ENCODE measurements at regions not wholly inside any gene's neighbourhood (a gene's known extent, or its start where the extent isn't known, plus 50 kb on each side); places are given as distances from the start of the nearest gene placed in this dataset.

- no peak for TF ChIP-seq CTCF (conservative IDR thresholded peaks at IDR 0.05; ENCODE audit: control insufficient read depth, insufficient read depth, low read depth, low read length)
- no peak for DNase-seq (ENCODE audit: low read depth)
- no peak overlapping the region for H3K4me3 ChIP-seq (ENCODE audit: control insufficient read depth, low read depth, low read length)
Measured at GRCh38 chr1:194950584-194950983, 1657.7 kb downstream of the KCNT2 start.

GRCh38 chr1:194940336-194941030 is 1667.8 kb downstream of the KCNT2 start:
- no peak overlapping the region for H3K4me3 ChIP-seq (ENCODE audit: control insufficient read depth, low read depth, low read length)
- no peak for TF ChIP-seq CTCF (conservative IDR thresholded peaks at IDR 0.05; ENCODE audit: control insufficient read depth, insufficient read depth, low read depth, low read length)
- DNase-seq (ENCODE audit: low read depth) = no peak

GRCh38 chr1:194935864-194936263 is 1672.4 kb downstream of the KCNT2 start:
- TF ChIP-seq CTCF (conservative IDR thresholded peaks at IDR 0.05; ENCODE audit: control insufficient read depth, insufficient read depth, low read depth, low read length) = no peak
- DNase-seq (ENCODE audit: low read depth) = no peak
- no peak overlapping the region for H3K4me3 ChIP-seq (ENCODE audit: control insufficient read depth, low read depth, low read length)

- DNase-seq (ENCODE audit: low read depth) = no peak
- TF ChIP-seq CTCF (conservative IDR thresholded peaks at IDR 0.05; ENCODE audit: control insufficient read depth, insufficient read depth, low read depth, low read length) = no peak
- H3K4me3 ChIP-seq (ENCODE audit: control insufficient read depth, low read depth, low read length) = no peak overlapping the region
Measured at GRCh38 chr1:194931166-194931565, 1677.1 kb downstream of the KCNT2 start.

GRCh38 chr1:194930132-194930531 is 1678.1 kb downstream of the KCNT2 start:
- no peak for DNase-seq (ENCODE audit: low read depth)
- no peak for TF ChIP-seq CTCF (conservative IDR thresholded peaks at IDR 0.05; ENCODE audit: control insufficient read depth, insufficient read depth, low read depth, low read length)
- no peak overlapping the region for H3K4me3 ChIP-seq (ENCODE audit: control insufficient read depth, low read depth, low read length)

- no peak for TF ChIP-seq CTCF (conservative IDR thresholded peaks at IDR 0.05; ENCODE audit: control insufficient read depth, insufficient read depth, low read depth, low read length)
- DNase-seq (ENCODE audit: low read depth) = no peak
- H3K4me3 ChIP-seq (ENCODE audit: control insufficient read depth, low read depth, low read length) = no peak overlapping the region
Measured at GRCh38 chr1:194929357-194929756, 1678.9 kb downstream of the KCNT2 start.

GRCh38 chr1:194919146-194919545 is 1689.1 kb downstream of the KCNT2 start:
- H3K4me3 ChIP-seq (ENCODE audit: control insufficient read depth, low read depth, low read length) = no peak overlapping the region
- TF ChIP-seq CTCF (conservative IDR thresholded peaks at IDR 0.05; ENCODE audit: control insufficient read depth, insufficient read depth, low read depth, low read length) = no peak

More at GRCh38 chr1:194919146-194919545, 1689.1 kb downstream of the KCNT2 start:
- no peak for DNase-seq (ENCODE audit: low read depth)
